HG02943 (cell line): ENCODE measurements at regions not wholly inside any gene's neighbourhood (a gene's known extent, or its start where the extent isn't known, plus 50 kb on each side); places are given as distances from the start of the nearest gene placed in this dataset.
"Not testable (repeated sequence)": the region's sequence is repeated elsewhere in the genome, so short reads cannot be mapped to it uniquely, and the experiment has no call there.

Source experiments
- ATAC-seq: cut with Tn5 transposase; IDR thresholded peaks from one replicate; pipeline ENCODE4 v1.9.1; 2021; ENCODE audit warnings: mild to moderate bottlenecking, low read depth, moderate library complexity; ENCODE audit not compliant: unreplicated experiment

DNA sequence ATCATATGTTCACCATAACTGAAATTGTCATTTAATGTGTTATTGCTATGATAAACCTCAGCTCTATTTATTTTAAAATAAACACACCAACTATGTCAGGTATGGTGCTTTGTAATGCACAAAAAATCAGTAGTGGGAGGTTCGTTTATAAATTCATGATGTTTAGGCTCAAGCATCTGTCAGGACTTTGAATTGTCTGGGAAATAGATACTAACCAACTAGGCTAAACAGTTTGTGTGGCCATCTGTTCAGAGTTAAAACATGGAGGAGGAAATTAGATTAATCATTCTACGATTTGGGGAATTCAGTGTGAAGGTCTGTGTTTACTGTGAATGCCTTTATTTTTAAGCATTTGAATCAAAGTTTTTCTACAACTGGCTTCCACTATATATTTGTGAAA is 212.6 kb upstream of the FZD8 start:
- no peak for ATAC-seq

DNA sequence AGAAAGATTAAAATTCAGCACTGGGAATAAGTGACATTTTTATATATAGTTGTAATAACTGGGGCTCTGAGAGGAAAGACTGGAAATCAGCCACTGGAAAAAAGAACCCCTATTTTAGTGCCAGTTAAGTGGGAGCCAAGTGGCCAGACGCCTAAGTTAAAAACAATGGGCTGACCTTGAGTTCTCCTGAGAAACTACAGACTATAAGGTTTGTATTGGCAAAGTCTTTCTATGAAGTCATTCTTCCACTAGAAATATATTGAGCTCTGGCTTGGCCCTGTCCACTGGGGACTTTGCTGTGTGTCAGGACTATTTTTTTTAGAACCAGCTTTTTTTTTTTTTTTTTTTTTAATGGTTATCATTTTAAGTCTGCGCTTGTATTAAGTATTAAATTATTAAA is 210.6 kb upstream of the FZD8 start:
- ATAC-seq = no peak

DNA sequence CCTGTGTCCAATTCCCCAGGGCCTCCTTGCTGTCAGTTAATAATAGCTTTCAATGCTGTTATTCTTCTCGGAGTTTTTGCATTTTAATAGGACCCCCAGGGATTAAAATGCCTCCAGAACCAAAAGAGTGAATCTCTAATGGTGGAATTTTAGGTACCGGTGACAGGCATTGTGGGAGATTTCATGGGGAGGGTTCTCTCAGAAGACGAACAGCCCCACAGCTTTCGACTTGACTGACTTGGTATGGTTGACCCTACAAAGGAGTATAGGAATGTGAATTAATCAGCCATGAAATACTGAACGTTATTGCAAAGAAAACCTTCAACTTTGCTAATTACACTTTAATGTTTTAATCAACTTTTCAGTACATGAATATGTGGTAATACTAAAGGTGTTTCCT is 206.3 kb upstream of the FZD8 start:
- ATAC-seq = no peak

DNA sequence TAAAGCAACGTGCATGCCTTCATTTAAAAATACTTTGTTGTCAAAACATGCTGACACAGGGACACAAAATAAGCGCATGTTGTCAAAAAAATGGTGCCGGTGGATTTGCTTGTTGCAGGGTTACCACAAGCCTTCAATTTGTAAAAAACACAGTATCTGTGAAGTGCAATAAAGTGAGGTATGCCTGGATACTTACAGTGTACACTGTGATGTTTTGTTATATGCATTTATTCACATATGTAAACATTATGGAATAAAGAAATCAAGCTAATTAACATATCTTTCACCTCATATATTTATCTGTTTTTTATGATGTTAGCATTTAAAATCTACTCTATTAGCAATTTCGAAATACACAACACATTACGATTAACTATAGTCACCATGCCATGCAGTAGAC is 202.6 kb upstream of the FZD8 start:
- ATAC-seq = no peak

DNA sequence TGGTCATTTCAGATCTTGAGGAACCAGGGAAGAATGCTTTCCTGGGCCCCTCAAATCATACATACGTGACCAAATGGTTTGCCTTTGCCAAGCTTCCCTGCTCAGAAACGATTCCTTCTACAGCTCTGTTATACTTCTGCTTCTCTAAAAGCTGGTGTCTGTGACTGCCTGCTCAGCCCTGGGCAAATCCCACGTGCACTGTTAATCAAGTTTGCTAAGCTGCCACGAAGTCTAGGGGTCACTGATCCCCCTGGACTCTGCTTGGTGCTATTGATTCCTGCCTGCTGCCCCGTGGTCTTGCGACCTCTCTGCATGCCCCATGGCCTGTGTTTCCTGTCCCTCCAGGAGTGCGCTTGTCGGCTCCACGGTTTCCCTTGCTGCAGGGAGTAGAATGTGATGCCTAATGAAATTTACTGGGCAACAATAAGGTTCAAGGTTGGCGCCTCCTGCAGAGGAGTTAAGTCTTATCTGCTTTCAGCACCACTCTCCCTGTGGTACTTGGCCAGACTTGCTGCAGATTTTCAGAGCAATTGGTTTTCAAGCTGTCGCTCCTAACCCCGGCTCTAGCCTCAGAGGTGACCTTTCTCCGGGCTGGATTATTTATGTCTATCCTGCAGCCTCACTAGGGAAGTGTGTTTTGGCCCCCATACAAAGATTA is 201.6 kb upstream of the FZD8 start:
- ATAC-seq = no peak

DNA sequence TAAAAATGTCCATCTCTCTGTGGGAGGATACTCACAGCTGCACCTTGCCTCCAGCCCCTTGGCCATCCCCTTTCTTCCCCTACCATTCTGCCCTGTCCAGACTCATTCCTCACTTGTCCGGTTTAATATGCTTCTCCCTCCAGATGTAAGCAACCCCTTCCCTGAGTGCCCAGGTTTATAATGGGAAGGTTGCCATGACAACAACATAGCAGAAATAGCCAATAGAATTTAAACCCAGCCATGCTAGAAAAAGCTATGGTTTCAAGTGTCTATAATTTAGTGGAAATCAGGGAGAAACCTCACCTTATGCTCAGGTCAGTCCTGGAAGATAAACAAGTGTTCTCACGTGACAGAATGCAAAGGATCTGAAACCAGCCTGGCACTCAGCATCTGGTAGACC is 196.0 kb upstream of the FZD8 start:
- ATAC-seq = no peak

DNA sequence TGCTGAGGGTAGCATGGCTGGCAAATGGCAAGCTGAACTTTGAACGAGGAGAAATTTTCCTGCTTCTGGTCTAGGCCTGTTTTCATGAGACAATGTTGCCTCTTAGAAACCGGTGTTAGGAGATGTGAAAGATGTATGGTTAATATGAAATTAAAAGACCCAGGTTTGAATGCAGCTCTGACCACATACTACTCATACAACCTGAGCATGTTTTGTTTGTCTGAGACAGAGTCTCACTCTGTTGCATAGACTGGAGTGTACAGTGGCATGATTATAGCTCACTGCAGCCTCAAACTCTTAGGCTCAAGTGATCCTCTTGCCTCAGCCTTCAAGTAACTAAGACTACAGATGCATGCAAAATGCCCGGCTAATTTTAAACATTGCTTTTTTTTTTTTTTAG is 193.4 kb upstream of the FZD8 start:
- ATAC-seq = no peak

DNA sequence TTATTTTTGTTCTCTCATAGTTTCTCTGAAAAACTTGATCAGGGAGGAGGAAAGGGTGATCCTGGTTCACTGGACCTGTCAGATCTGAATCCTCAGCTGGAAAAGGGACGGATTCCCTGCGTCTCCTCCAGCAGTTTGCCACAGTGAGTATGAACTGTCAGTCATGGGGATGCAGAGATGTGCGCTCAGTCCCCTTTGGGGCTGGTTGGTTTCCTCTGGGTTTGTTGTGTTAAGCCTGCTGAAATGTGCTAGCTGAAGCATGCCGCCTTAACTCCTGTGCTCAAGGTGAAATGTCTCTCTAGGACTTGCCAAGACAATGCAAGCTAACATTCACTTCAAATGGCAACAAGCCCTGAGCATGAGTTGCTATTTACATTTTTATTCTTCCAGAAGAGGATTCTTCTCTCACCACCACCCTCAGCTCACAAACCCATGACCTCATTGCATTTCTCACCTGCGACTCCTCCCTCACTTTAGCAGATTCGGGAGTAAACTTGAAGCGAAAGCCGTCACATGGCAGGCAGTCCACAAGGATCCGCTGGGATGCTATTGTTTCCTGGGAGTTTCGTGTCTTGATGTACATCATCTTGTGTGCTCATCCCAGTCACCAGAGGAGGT is 192.9 kb upstream of the FZD8 start:
- ATAC-seq = no peak

DNA sequence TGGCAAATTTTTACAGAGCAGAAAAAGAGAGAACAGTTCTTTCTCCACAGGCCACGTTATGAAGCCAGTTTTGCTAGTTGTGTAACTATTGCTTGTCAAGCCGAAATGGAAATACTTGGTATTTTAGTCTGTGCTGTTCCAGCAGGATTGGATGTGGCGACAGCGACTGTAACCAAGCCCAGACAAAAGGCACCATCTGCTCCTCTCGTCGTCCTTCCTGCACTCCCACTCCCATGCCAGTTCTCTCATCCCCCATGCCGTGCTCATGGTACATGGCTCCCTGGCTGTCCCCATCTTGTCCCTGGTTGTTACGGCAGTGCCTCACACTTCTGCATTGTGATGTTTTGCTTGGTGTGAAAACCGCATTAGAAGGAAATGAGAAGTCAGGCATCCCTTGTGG is 185.7 kb upstream of the FZD8 start:
- ATAC-seq = no peak

DNA sequence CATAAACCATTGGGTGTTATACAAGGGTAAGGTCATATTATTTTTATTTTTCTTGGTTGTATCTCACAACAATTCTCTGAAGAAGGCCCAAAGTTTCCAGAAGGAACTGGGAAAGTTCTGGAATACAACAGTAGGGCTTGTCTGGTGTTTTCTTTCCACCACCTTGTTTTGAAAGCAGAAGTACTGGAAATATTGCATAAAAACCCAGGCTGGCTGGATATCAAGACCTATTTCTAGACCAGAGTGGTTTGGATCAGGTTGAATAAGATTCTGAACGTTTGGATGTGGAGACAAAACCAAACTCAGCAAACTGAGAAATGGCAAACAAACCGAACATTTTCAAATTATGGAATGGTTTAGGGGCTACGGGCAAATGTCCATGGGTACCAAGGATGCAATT is 182.6 kb upstream of the FZD8 start:
- ATAC-seq = no peak

DNA sequence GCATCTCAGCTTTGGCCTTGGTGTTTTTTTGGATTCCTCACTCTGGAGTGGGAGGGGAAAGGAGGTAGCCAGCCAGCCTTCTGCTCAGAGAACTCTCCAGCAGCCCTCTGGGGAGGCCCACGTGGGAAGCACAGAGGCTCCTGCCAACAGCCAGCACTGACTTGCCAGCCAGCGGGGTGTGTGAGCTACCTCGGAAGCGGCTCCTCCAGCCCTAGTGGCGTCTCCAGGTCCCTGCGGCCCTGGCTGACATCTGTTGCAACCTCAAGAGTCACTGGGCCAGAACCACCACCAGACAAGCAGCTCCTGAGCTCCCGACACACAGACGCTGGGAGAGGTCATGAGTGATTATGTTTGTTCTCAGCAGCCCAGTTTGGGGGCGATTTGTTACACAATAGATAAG is 180.2 kb upstream of the FZD8 start:
- ATAC-seq = no peak

DNA sequence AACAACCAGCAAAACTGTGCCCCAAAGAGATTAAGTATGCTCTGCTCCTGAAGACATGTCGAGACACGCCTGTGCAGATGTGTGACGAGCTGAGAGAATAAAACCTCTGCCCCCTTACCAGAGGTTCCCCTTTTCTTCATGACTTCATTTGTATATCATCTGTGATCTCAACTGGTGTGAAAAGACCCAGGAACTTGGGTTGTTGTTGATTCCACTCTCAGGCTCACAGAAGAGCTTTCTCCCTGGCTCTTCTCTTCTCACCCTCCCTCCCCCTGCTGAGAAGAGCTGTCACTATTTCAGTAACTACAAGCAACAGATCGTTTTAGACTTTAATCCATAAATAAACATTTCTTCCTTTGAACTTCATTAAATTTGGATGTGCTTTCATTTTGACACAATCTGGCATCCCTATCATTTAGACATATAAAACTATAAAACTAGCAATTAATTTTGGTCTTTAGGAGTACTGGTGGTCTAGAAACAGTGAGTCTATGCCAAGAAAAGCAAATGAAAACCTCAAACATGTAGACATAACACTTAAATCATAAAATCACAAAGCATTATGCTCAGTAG is 179.3 kb upstream of the FZD8 start:
- peak; percentile 71 for ATAC-seq

DNA sequence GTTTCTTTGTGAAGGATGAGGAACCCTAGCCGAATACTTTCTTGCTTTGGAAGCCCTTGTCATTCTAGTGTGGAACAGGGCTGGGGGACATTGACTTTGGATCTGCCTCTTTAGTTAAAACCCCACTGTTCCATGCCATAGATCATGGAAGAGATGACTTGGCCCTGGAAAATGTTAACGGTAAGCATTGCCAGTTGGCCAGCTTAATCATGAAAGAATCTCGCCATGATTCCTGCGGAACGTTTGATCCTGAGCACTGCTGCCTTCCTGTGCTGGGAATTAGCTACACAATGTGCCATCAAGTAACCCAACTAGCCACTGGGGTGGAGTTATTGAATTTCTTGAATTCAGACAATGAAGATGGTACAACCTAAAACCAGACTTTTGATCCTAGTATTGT is 177.6 kb upstream of the FZD8 start:
- no peak for ATAC-seq

DNA sequence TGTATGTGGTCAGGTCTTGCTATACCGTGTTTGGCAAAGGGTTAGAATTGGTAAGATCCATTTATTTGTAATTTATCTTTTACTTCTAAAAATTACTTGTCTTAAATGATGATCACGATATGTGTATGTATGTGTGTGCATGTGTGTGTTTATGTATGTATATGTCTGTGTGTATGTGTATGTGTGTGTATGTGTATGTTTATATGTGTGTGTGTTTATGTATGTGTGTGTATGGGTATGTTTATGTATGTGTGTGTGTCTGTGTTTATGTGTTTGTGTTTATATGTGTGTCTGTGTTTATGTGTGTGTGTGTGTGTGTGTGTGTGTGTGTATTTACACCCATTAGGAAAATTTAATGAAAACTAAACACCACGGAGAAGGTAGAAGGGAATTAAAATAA is 176.9 kb upstream of the FZD8 start:
- no peak for ATAC-seq

DNA sequence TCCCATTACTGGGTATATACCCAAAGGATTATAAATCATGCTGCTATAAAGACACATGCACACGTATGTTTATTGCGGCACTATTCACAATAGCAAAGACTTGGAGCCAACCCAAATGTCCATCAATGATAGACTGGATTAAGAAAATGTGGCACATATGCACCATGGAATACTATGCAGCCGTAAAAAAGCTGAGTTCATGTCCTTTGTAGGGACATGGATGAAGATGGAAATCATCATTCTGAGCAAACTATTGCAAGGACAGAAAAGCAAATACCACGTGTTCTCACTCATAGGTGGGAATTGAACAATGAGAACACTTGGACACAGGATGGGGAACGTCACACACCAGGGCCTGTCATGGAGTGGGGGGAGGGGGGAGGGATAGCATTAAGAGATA is 175.0 kb upstream of the FZD8 start:
- not testable (repeated sequence) for ATAC-seq

DNA sequence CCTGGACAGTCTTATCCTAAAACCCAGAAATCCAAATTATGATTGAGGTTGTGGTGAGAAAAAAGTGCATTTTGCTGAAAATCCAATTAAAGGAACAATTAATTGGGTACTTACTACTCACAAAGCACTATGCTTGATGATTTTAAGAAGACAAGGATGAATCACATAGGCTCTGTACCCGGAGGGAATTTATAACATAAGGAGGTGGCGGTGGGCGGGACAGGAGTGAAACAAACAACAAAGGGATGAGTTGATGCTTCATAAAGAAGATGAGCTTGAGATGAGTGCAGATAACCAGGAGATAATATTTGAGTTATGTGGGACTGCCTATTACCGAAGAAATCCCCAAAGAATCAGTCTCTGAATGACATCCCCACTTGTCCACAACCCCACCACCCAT is 171.1 kb upstream of the FZD8 start:
- ATAC-seq = no peak

DNA sequence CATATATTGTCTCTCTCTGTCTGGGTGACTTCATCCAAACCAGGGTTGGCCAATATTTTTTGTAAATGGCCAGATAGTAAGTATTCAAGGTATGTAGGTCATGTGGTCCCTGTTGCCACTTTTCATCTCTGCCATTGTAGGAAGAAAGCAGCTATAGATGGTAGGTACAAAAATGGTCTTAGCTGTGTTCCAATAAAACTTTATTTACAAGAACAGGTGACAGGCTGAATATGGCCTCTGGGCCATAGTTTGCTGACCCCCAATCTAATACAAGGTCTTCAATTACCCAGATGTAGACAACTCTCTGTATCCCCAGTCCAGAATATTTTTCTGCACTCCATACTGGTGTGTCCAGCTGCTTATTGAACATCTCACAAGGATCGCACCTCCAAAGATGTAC is 166.2 kb upstream of the FZD8 start:
- no peak for ATAC-seq

DNA sequence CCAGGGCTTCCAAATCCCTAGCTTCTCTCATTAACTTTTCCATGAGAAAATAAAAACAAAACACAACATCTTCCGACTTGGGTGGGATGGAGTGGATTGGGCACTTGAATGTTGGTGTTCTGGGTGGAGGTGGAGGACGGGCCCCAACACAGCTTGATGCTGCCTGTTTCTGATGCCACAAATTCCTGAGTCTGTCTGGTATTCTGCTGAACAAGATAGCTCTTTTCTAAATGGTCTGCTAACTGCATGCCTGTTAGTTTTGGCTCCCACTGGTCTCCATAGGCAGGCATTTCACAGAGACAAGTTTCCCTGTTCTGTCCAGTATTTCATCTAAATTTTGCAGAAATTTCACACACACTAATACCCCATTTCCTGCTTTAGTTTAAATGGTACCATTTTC is 160.9 kb upstream of the FZD8 start:
- no peak for ATAC-seq

DNA sequence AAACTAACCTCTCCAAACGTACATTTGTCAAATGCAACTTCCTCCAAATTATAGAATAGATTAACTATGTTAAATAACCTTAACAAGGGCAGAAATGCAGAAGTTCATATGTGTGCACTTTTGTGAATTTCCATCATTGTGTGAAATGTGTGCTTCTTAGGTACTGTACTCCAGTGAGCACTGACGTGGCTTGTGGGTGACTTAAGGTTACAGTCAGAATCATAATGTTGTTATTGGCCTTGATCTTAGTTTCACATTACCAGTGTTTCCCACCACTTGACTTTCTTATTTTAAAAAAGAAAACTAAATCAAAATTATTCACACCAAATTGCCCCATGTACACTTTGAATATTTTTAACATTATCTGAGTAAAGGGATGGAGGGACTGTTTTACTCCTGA is 155.1 kb upstream of the FZD8 start:
- no peak for ATAC-seq

DNA sequence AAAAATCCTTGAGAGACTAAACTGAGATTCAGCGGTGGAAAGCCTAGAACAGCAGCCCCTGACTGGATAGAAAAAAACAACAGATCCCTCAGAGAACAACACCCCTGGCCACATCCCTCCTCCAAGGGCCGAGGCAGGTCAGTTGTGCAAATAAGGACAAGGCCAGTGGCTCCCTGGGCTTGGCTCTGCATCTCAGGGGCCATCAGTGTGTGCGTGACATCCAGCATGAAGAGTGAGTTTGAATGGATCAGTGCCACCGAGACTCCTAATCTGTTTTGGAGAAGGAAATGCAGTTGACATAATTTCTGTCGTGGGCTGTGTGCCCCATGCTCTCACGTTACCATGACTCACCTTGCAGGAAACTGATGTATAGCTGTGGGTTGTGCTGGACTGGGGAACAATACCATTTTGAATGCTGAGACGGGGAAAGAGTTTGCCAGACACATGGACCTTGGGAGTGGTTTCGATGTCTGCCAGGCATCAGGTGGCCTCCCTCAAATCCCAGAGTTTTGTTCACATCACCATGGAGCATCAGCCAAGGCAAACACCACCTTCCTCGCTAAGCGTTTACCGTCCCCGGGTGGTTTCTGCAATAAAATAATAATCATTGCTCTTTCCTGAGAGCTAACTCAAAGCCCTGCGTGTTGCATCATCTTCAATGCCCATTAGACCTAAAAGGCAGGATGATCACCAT is 153.2 kb upstream of the FZD8 start:
- ATAC-seq = no peak

DNA sequence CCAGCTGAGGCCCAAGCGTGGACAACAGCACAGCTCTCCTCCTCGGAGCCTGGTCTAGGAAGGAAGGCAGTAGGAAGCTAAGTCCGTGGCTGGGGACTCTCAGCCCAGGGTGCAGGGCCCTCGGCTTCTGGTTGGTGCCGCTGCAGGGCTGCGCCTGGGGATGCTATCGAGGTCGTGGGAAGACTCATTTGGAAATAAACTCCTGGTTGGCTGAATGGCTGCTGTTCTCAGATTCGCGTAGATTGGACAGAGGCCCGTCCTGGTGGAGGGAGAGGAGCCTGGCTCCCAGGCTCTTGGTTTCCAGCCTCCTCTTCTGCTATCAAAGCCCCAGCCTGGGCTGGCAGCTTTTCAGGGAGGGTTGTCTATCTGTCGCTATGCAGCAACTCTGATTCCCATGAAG is 152.6 kb upstream of the FZD8 start:
- no peak for ATAC-seq

DNA sequence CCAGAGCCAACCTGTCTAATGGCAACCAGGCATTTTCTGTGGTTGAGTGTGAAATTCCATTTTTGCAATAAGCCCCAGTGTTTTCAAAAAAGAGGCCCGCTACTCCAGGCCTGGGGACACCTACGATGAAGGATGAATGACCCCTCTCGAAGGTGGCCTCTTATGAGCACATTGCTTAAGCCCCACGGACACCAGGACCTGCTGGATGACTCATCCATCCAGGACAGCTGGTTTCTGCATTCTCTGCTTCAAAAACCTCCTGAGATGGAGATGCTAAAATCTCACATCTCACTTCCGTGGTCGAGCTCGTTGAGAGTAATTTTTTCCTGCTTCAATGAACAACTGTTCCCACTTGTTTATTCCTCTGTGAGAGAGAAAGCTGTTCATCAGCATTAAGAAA is 150.2 kb upstream of the FZD8 start:
- ATAC-seq = no peak
